ENCODE measurements at regions not wholly inside any gene's neighbourhood (a gene's known extent, or its start where the extent isn't known, plus 50 kb on each side); places are given as distances from the start of the nearest gene placed in this dataset.
"Not testable (repeated sequence)": the region's sequence is repeated elsewhere in the genome, so short reads cannot be mapped to it uniquely, and the experiment has no call there.

DNA sequence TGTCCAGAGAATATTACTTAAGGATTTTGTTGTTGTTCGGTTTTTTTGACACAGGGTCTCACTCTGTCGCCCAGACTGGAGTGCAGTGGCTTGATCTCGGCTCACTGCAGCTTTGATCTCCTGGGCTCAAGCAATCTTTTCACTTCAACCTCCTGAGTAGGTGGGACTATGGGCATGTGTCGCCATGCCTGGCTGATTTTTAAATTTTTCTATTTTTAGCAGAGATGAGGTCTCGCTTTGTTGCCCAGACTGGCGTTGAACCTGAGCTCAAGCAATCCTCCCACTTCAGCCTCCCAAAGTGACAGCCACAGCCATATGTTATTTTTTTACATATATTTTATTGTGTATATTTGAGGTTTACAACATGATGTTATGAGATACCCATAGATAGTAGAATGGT lies 86.8 kb upstream of the UMPS start:
- no peak overlapping the region for H2BK5ac ChIP-seq (ENCODE audit: low read depth, low read length)
- H3K18ac ChIP-seq (ENCODE audit: extremely low read depth, low read length): no peak overlapping the region
- no peak overlapping the region for H3K14ac ChIP-seq (ENCODE audit: insufficient read length)
- no peak overlapping the region for H3K27ac ChIP-seq (ENCODE audit: low read depth, low read length)
- H3K4me3 ChIP-seq (ENCODE audit: extremely low read depth in 1 of 4, insufficient read depth in 2 of 4, low read depth in 3 of 4, low read length in 4 of 4): no peak overlapping the region
- peaks cover 0 to 2% (median 2%) of the 10 kb centered on the region in 4 experiments; a peak in 1 of 7 replicates for H3K4me1 ChIP-seq (replicated peaks in 1 of 4; ENCODE audit: control insufficient read depth in 3 of 4, insufficient read depth in 4 of 4, low read length in 3 of 4)
- no peak overlapping the region for H2BK120ac ChIP-seq (replicated peaks; ENCODE audit: low read depth, low read length)
- 93% methylated on average over 6 of the region's 6 CpGs; no CpG with 5 or more reads in 1 of the 2 experiments for WGBS, 2 experiments (ENCODE audit: extremely low coverage in 1 of 2, insufficient coverage in 1 of 2, insufficient read length in 1 of 2, insufficient replicate concordance in 2 of 2, low coverage in 1 of 2, low lambda C conversion rate in 2 of 2, missing lambda C conversion rate in 1 of 2)
- no peak overlapping the region for H4K5ac ChIP-seq (ENCODE audit: insufficient read length, low read depth, low read length)
- CTCF ChIA-PET (ENCODE audit: partially characterized antibody): interaction anchor here (0.8 to 1.5 kb wide), 2 partner anchors 41 to 78 kb away, joined by 3 read pairs; no protein-coding TSS in a partner anchor
- H4K20me1 ChIP-seq (replicated peaks in 1 of 2; ENCODE audit: control insufficient read depth in 1 of 2, insufficient read depth in 2 of 2, low read length in 2 of 2): no peaks in the 10 kb centered on the region
- H3K23ac ChIP-seq (ENCODE audit: insufficient read length): no peak overlapping the region
- H3K27me3 ChIP-seq (replicated peaks in 1 of 4; ENCODE audit: control insufficient read depth in 3 of 4, extremely low read depth in 1 of 4, insufficient read depth in 3 of 4, low read length in 3 of 4): no peaks in the 10 kb centered on the region
- FAIRE-seq (no peak), DNase-seq (ENCODE audit: low read depth in 1 of 2, low spot score in 2 of 2) (no peak)
- no peak overlapping the region for H2BK15ac ChIP-seq (ENCODE audit: low read length)
- no peaks in the 10 kb centered on the region for H3K36me3 ChIP-seq (ENCODE audit: control insufficient read depth in 2 of 4, insufficient read depth in 4 of 4, low read length in 3 of 4)
- no peak overlapping the region for H2AFZ ChIP-seq (ENCODE audit: low read length)
- H4K8ac ChIP-seq (ENCODE audit: extremely low read depth, insufficient read depth, low read length): no peak overlapping the region
- H2BK12ac ChIP-seq (ENCODE audit: low read depth, low read length): no peak overlapping the region
- no peak overlapping the region for H3K4me2 ChIP-seq (ENCODE audit: insufficient read depth in 1 of 2, low read depth in 2 of 2, low read length in 2 of 2)
- H2AK5ac ChIP-seq (ENCODE audit: low read depth, low read length): no peak overlapping the region
- no peak overlapping the region for H3K9ac ChIP-seq (replicated peaks in 1 of 4; ENCODE audit: extremely low read depth in 1 of 4, low read depth in 3 of 4, low read length in 3 of 4)
- H3K56ac ChIP-seq (replicated peaks; ENCODE audit: insufficient read length, low read depth, low read length): no peak overlapping the region
- H3K4ac ChIP-seq (replicated peaks; ENCODE audit: insufficient read length, low read depth, low read length): no peak overlapping the region
- no peaks in the 10 kb centered on the region; a peak in 1 of 4 replicates for H3K9me3 ChIP-seq (ENCODE audit: insufficient read depth in 2 of 2, low read depth in 1 of 2, low read length in 1 of 2)
- H3K79me1 ChIP-seq (ENCODE audit: low read depth, low read length): no peaks in the 10 kb centered on the region
- H3K23me2 ChIP-seq (ENCODE audit: low read depth, low read length): no peaks in the 10 kb centered on the region
- H2BK20ac ChIP-seq (ENCODE audit: low read length): no peak overlapping the region
- no peak for TF ChIP-seq SP1 (IDR thresholded peaks at IDR 0.05; ENCODE audit: low read depth, low read length)
- TF ChIP-seq SP4 (IDR thresholded peaks at IDR 0.05; ENCODE audit: low read length): no peak
- H3K79me2 ChIP-seq (ENCODE audit: control insufficient read depth in 1 of 2, insufficient read depth in 2 of 2, low read length in 2 of 2): no peaks in the 10 kb centered on the region
- H4K91ac ChIP-seq (replicated peaks; ENCODE audit: insufficient read length, low read length): no peak overlapping the region
- POLR2A ChIA-PET (ENCODE audit: partially characterized antibody): no interaction called here

DNA sequence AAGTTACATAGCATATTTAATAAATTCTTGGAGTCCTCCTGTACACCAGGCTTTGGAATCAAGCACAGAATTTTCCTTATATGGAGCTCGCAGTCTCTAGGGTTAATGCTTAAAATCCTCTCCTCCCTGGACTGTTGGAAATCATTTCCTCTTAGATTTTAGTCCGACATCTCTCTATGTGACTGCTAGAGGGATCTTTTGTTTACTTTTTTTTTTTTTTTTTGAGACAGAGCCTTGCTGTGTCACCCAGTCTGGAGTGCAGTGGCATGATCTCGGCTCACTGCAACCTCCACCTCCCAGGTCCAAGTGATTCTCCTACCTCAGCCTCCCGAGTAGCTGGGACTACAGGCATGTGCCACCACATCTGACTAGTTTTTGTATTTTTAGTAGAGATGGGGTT lies 84.1 kb upstream of the UMPS start:
- H2BK120ac ChIP-seq (replicated peaks; ENCODE audit: low read depth, low read length); H3K14ac ChIP-seq (ENCODE audit: insufficient read length); H3K56ac ChIP-seq (replicated peaks; ENCODE audit: insufficient read length, low read depth, low read length); H2BK15ac ChIP-seq (ENCODE audit: low read length); H3K36me3 ChIP-seq (ENCODE audit: control insufficient read depth in 2 of 4, insufficient read depth in 4 of 4, low read length in 3 of 4); H2BK12ac ChIP-seq (ENCODE audit: low read depth, low read length); POLR2A ChIA-PET (ENCODE audit: partially characterized antibody); H4K5ac ChIP-seq (ENCODE audit: insufficient read length, low read depth, low read length); H3K9me3 ChIP-seq (ENCODE audit: insufficient read depth in 2 of 2, low read depth in 1 of 2, low read length in 1 of 2); H4K91ac ChIP-seq (replicated peaks; ENCODE audit: insufficient read length, low read length); H3K9ac ChIP-seq (replicated peaks in 1 of 4; ENCODE audit: extremely low read depth in 1 of 4, low read depth in 3 of 4, low read length in 3 of 4); H2BK20ac ChIP-seq (ENCODE audit: low read length); H3K27ac ChIP-seq (ENCODE audit: low read depth, low read length); H4K20me1 ChIP-seq (replicated peaks in 1 of 2; ENCODE audit: control insufficient read depth in 1 of 2, insufficient read depth in 2 of 2, low read length in 2 of 2); H3K23me2 ChIP-seq (ENCODE audit: low read depth, low read length); H3K4me3 ChIP-seq (ENCODE audit: extremely low read depth in 1 of 4, insufficient read depth in 2 of 4, low read depth in 3 of 4, low read length in 4 of 4); DNase-seq (ENCODE audit: low read depth in 1 of 2, low spot score in 2 of 2); FAIRE-seq; H2BK5ac ChIP-seq (ENCODE audit: low read depth, low read length); H4K8ac ChIP-seq (ENCODE audit: extremely low read depth, insufficient read depth, low read length); H2AFZ ChIP-seq (ENCODE audit: low read length); H2AK5ac ChIP-seq (ENCODE audit: low read depth, low read length); H3K4ac ChIP-seq (replicated peaks; ENCODE audit: insufficient read length, low read depth, low read length); H3K23ac ChIP-seq (ENCODE audit: insufficient read length); H3K18ac ChIP-seq (ENCODE audit: extremely low read depth, low read length); H3K27me3 ChIP-seq (replicated peaks in 1 of 4; ENCODE audit: control insufficient read depth in 3 of 4, extremely low read depth in 1 of 4, insufficient read depth in 3 of 4, low read length in 3 of 4); H3K4me1 ChIP-seq (replicated peaks in 1 of 4; ENCODE audit: control insufficient read depth in 3 of 4, insufficient read depth in 4 of 4, low read length in 3 of 4); H3K79me1 ChIP-seq (ENCODE audit: low read depth, low read length); H3K4me2 ChIP-seq (ENCODE audit: insufficient read depth in 1 of 2, low read depth in 2 of 2, low read length in 2 of 2); H3K79me2 ChIP-seq (ENCODE audit: control insufficient read depth in 1 of 2, insufficient read depth in 2 of 2, low read length in 2 of 2): not testable (repeated sequence)
- WGBS, 2 experiments (ENCODE audit: extremely low coverage in 1 of 2, insufficient coverage in 1 of 2, insufficient read length in 1 of 2, insufficient replicate concordance in 2 of 2, low coverage in 1 of 2, low lambda C conversion rate in 2 of 2, missing lambda C conversion rate in 1 of 2): 82% methylated on average over 4 of the region's 4 CpGs; no CpG with 5 or more reads in 1 of the 2 experiments
- CTCF ChIA-PET (ENCODE audit: partially characterized antibody): interaction anchor here (0.7 to 1.8 kb wide), 3 partner anchors 10 to 455 kb away, joined by 3 to 5 read pairs (median 4); no protein-coding TSS in a partner anchor
